ENCODE measurements at regions not wholly inside any gene's neighbourhood (a gene's known extent, or its start where the extent isn't known, plus 50 kb on each side); places are given as distances from the start of the nearest gene placed in this dataset.

GRCh38 chr5:92041206-92041605, 658.1 kb upstream of the ARRDC3 start:
- TF ChIP-seq POLR2A (IDR thresholded peaks at IDR 0.05; ENCODE audit: low read depth, low read length) (no peak), CTCF (IDR thresholded peaks at IDR 0.05; ENCODE audit: extremely low read depth in 1 of 2, insufficient read depth in 1 of 2, low read depth in 1 of 2, low read length in 2 of 2) (no peak)

All from endothelial cell of umbilical vein (primary cell).